HG03378 (cell line): ENCODE measurements at regions not wholly inside any gene's neighbourhood (a gene's known extent, or its start where the extent isn't known, plus 50 kb on each side); places are given as distances from the start of the nearest gene placed in this dataset.
"Not testable (repeated sequence)": the region's sequence is repeated elsewhere in the genome, so short reads cannot be mapped to it uniquely, and the experiment has no call there.

ENCODE experiments used
- ATAC-seq: cut with Tn5 transposase; IDR thresholded peaks from one replicate; pipeline ENCODE4 v1.9.1; 2021; ENCODE audit warnings: mild to moderate bottlenecking, moderate library complexity; ENCODE audit not compliant: unreplicated experiment

GRCh38 chr1:184858288-184858687 is 103.6 kb upstream of the EDEM3 start:
- ATAC-seq: no peak

GRCh38 chr1:184854496-184855140 is 100.0 kb upstream of the EDEM3 start:
- no peak for ATAC-seq

GRCh38 chr1:184854036-184854435 is 99.4 kb upstream of the EDEM3 start:
- ATAC-seq: no peak

GRCh38 chr1:184851822-184852746 is 97.4 kb upstream of the EDEM3 start:
- ATAC-seq: no peak

- ATAC-seq: peak; percentile 85
Observed at GRCh38 chr1:184843732-184844495, 89.3 kb upstream of the EDEM3 start.

GRCh38 chr1:184840596-184840995 is 85.9 kb upstream of the EDEM3 start:
- no peak for ATAC-seq

GRCh38 chr1:184838504-184838951 is 83.9 kb upstream of the EDEM3 start:
- no peak for ATAC-seq

- no peak for ATAC-seq
Observed at GRCh38 chr1:184836934-184837895, 82.6 kb upstream of the EDEM3 start.

GRCh38 chr1:184836141-184836540 is 81.5 kb upstream of the EDEM3 start:
- no peak for ATAC-seq

GRCh38 chr1:184833994-184834393 is 79.3 kb upstream of the EDEM3 start:
- not testable (repeated sequence) for ATAC-seq

GRCh38 chr1:184832517-184832916 is 77.9 kb upstream of the EDEM3 start:
- ATAC-seq: no peak

- ATAC-seq: not testable (repeated sequence)
Observed at GRCh38 chr1:184829496-184829895, 74.8 kb upstream of the EDEM3 start.

- ATAC-seq: no peak
Observed at GRCh38 chr1:184828369-184828717, 73.7 kb upstream of the EDEM3 start.

GRCh38 chr1:184827600-184828368 is 73.1 kb upstream of the EDEM3 start:
- no peak for ATAC-seq

GRCh38 chr1:184826001-184826400 is 71.3 kb upstream of the EDEM3 start:
- ATAC-seq: no peak

- ATAC-seq: no peak
Observed at GRCh38 chr1:184825571-184825970, 70.9 kb upstream of the EDEM3 start.

- no peak for ATAC-seq
Observed at GRCh38 chr1:184824691-184825323, 70.1 kb upstream of the EDEM3 start.

- ATAC-seq: no peak
Observed at GRCh38 chr1:184823080-184823479, 68.4 kb upstream of the EDEM3 start.

- ATAC-seq: no peak
Observed at GRCh38 chr1:184822267-184822666, 67.6 kb upstream of the EDEM3 start.
